T-cell (primary cell): ENCODE measurements at regions not wholly inside any gene's neighbourhood (a gene's known extent, or its start where the extent isn't known, plus 50 kb on each side); places are given as distances from the start of the nearest gene placed in this dataset.

Source experiments
- ATAC-seq, 4 experiments: fragments of 200-7000 bp in 3 of 4; fragments of 150-1000 bp in 1 of 4; cut with Tn5 transposase; replicated peaks in 1 of 4; 1 replicate in 3 of 4; 2 replicates in 1 of 4; pipeline ENCODE4 v1.10.0; 2021; ENCODE audit warnings: moderate library complexity in 3 of 4, mild to moderate bottlenecking in 2 of 4, moderate number of reproducible peaks in 1 of 4
- CTCF ChIA-PET, 2 donors: fragments of 300-600 bp; sonication (Branson Sonifier 250); formaldehyde crosslinking; loops; one replicate each; lab custom pipeline; 2022; ENCODE audit warnings: antibody characterized with exemption in 2 of 2; lab: Charles Lee
- POLR2A ChIA-PET, 2 donors: fragments of 300-600 bp; sonication (Branson Sonifier 250); formaldehyde crosslinking; loops; one replicate each; lab custom pipeline; 2022; ENCODE audit warnings: antibody characterized with exemption in 2 of 2; lab: Charles Lee
- DNase-seq, 35 experiments: peaks; one replicate each; pipeline versions ENCODE4 v3.0.0 to v3.0.0-alpha.2; 2013 to 2023
- H3K27ac ChIP-seq: one replicate; pipeline ENCODE4 v1.5.1; 2013; ENCODE audit warnings: low read length
- H3K27me3 ChIP-seq, 2 experiments: replicated peaks in 1 of 2; 1 replicate in 1 of 2; 2 replicates in 1 of 2; pipeline versions ENCODE4 v1.6.1 to v1.7.0; 2013; ENCODE audit warnings: low read length in 1 of 2, mixed read lengths in 1 of 2; ENCODE audit not compliant: control insufficient read depth in 2 of 2, insufficient read depth in 2 of 2; ENCODE audit errors: extremely low read depth in 1 of 2
- H3K36me3 ChIP-seq, 2 donors: 1 replicate in 1 of 2; 2 replicates in 1 of 2; pipeline versions ENCODE4 v1.6.1 to v1.7.0; 2013; ENCODE audit warnings: low read length in 1 of 2; ENCODE audit not compliant: control insufficient read depth in 2 of 2, insufficient read depth in 1 of 2; ENCODE audit errors: extremely low read depth in 1 of 2
- H3K4me1 ChIP-seq, 2 experiments: 1 replicate in 1 of 2; 2 replicates in 1 of 2; pipeline versions ENCODE4 v1.6.1 to v1.7.0; 2013; ENCODE audit warnings: low read length in 2 of 2, mixed read lengths in 1 of 2; ENCODE audit not compliant: insufficient read depth in 2 of 2, control insufficient read depth in 1 of 2; ENCODE audit errors: extremely low read depth in 1 of 2
- H3K4me3 ChIP-seq, 2 donors: 1 replicate in 1 of 2; 2 replicates in 1 of 2; pipeline versions ENCODE4 v1.5.1 to v1.7.0; 2013; ENCODE audit warnings: mild to moderate bottlenecking in 2 of 2, low read length in 1 of 2, moderate library complexity in 1 of 2; ENCODE audit not compliant: control insufficient read depth in 1 of 2; ENCODE audit errors: extremely low read depth in 1 of 2
- H3K9me3 ChIP-seq: 2 replicates; pipeline ENCODE4 v1.7.0; 2013
- H3K27ac Mint-ChIP-seq, 2 donors: one replicate each; pipeline ENCODE4 v1.8.0; 2020 to 2021; ENCODE audit warnings: mild to moderate bottlenecking in 2 of 2, mixed read lengths in 2 of 2
- H3K27me3 Mint-ChIP-seq, 2 donors: one replicate each; pipeline ENCODE4 v1.8.0; 2021 to 2022; ENCODE audit warnings: mixed read lengths in 2 of 2
- H3K36me3 Mint-ChIP-seq: one replicate; pipeline ENCODE4 v1.8.0; 2021; ENCODE audit warnings: mixed read lengths
- H3K4me1 Mint-ChIP-seq, 3 donors: one replicate each; pipeline ENCODE4 v1.8.0; 2020 to 2022; ENCODE audit warnings: mixed read lengths in 3 of 3, mild to moderate bottlenecking in 1 of 3
- H3K4me3 Mint-ChIP-seq, 3 donors: one replicate each; pipeline ENCODE4 v1.8.0; 2020 to 2022; ENCODE audit warnings: mild to moderate bottlenecking in 3 of 3, mixed read lengths in 3 of 3, moderate library complexity in 3 of 3
- H3K9me3 Mint-ChIP-seq, 3 donors: one replicate each; pipeline ENCODE4 v1.8.0; 2020 to 2022; ENCODE audit warnings: mixed read lengths in 3 of 3
- WGBS: methylation state at CpG from one replicate; pipeline ENCODE4 v1.1.5; 2013; ENCODE audit warnings: missing lambda C conversion rate; ENCODE audit not compliant: insufficient coverage; 5-methylcytosine and 5-hydroxymethylcytosine counted together

GRCh38 chr13:107767119-107767518, 448.2 kb downstream of the LIG4 start:
- DNase-seq (no peak), ATAC-seq (no peak)
- Mint-ChIP-seq H3K27ac (no peak overlapping the region), H3K9me3 (peaks cover 0 to 4% (median 4%) of the 10 kb centered on the region in 3 donors), H3K4me3 (no peak overlapping the region), H3K27me3 (no peaks in the 10 kb centered on the region), H3K36me3 (no peaks in the 10 kb centered on the region), H3K4me1 (no peaks in the 10 kb centered on the region)
- Histone ChIP-seq H3K36me3 (no peaks in the 10 kb centered on the region), H3K9me3 (no peaks in the 10 kb centered on the region), H3K27ac (no peak overlapping the region), H3K4me3 (no peak overlapping the region), H3K4me1 (no peaks in the 10 kb centered on the region), H3K27me3 (no peaks in the 10 kb centered on the region)
- 63% methylated on average over 1 of the region's 3 CpGs for WGBS
- ChIA-PET CTCF (no interaction called here), POLR2A (no interaction called here)

GRCh38 chr13:107765724-107766401, 449.5 kb downstream of the LIG4 start:
- peaks cover 0 to 4% (median 4%) of the 10 kb centered on the region in 3 donors for H3K9me3 Mint-ChIP-seq
- H3K36me3 Mint-ChIP-seq, result no peaks in the 10 kb centered on the region
- H3K9me3 ChIP-seq, result no peaks in the 10 kb centered on the region
- no peaks in the 10 kb centered on the region for H3K27me3 ChIP-seq
- no peaks in the 10 kb centered on the region for H3K4me1 ChIP-seq
- H3K36me3 ChIP-seq, result no peaks in the 10 kb centered on the region
- H3K27me3 Mint-ChIP-seq, result no peaks in the 10 kb centered on the region
- no peak overlapping the region for H3K4me3 Mint-ChIP-seq
- H3K27ac ChIP-seq, result no peak overlapping the region
- no peak for DNase-seq
- H3K4me1 Mint-ChIP-seq, result no peaks in the 10 kb centered on the region
- no CpG with 5 or more reads among the region's 6 CpGs for WGBS
- no peak for ATAC-seq
- H3K27ac Mint-ChIP-seq, result no peak overlapping the region
- ChIA-PET POLR2A (no interaction called here), CTCF (no interaction called here)
- H3K4me3 ChIP-seq, result no peak overlapping the region

GRCh38 chr13:107764046-107764445, 451.3 kb downstream of the LIG4 start:
- Mint-ChIP-seq H3K4me3 (no peak overlapping the region), H3K4me1 (no peaks in the 10 kb centered on the region), H3K27ac (no peak overlapping the region), H3K9me3 (peaks cover 0 to 8% (median 4%) of the 10 kb centered on the region in 3 donors), H3K27me3 (no peaks in the 10 kb centered on the region), H3K36me3 (no peaks in the 10 kb centered on the region)
- Histone ChIP-seq H3K4me1 (no peaks in the 10 kb centered on the region), H3K27ac (no peak overlapping the region), H3K36me3 (no peaks in the 10 kb centered on the region), H3K9me3 (no peaks in the 10 kb centered on the region), H3K27me3 (no peaks in the 10 kb centered on the region), H3K4me3 (no peak overlapping the region)
- DNase-seq (no peak), ATAC-seq (no peak)
- no CpG with 5 or more reads among the region's 1 CpG for WGBS
- CTCF ChIA-PET, result no interaction called here
- POLR2A ChIA-PET, result interaction anchor here in 1 of 2 donors (0.5 kb wide), 1 partner anchor 43 kb away, joined by 5 read pairs; no protein-coding TSS in a partner anchor

GRCh38 chr13:107753748-107754147, 461.6 kb downstream of the LIG4 start:
- Histone ChIP-seq H3K27me3 (no peaks in the 10 kb centered on the region), H3K4me1 (no peaks in the 10 kb centered on the region), H3K9me3 (no peaks in the 10 kb centered on the region), H3K27ac (no peak overlapping the region), H3K36me3 (no peaks in the 10 kb centered on the region), H3K4me3 (no peak overlapping the region)
- Mint-ChIP-seq H3K36me3 (no peaks in the 10 kb centered on the region), H3K4me1 (no peaks in the 10 kb centered on the region), H3K27ac (no peak overlapping the region), H3K27me3 (no peaks in the 10 kb centered on the region), H3K4me3 (no peak overlapping the region), H3K9me3 (peaks cover 0 to 6% (median 0%) of the 10 kb centered on the region in 3 donors)
- no peak for DNase-seq
- POLR2A ChIA-PET, result no interaction called here
- ATAC-seq, result no peak
- WGBS, result 67% methylated on average over 2 of the region's 3 CpGs
- CTCF ChIA-PET, result no interaction called here

DNA sequence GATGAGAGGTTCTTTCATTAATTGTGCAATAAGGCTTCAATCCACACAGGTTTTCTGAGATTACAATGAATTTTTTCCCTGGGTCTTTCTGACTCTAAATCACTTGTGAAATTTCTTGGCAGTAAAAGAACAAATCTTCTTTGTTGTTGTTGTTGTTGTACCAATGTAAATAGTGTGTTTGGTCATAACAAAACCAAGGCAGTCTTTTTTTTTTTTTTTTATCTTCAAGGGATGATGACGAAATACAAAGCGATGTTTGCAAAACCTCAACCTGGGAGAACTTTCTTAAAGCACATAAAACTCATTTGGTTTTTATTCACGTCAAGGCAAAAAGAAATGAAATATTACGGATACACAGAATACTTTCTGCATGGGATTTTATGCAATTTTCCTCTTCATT, 462.0 kb downstream of the LIG4 start:
- WGBS, result no CpG with 5 or more reads among the region's 4 CpGs
- Histone ChIP-seq H3K36me3 (no peaks in the 10 kb centered on the region), H3K27ac (no peak overlapping the region), H3K27me3 (no peaks in the 10 kb centered on the region), H3K4me3 (no peak overlapping the region), H3K4me1 (no peaks in the 10 kb centered on the region), H3K9me3 (no peaks in the 10 kb centered on the region)
- Mint-ChIP-seq H3K36me3 (no peaks in the 10 kb centered on the region), H3K27me3 (no peaks in the 10 kb centered on the region), H3K27ac (no peak overlapping the region), H3K4me1 (no peaks in the 10 kb centered on the region), H3K4me3 (no peak overlapping the region), H3K9me3 (peaks cover 0 to 6% (median 0%) of the 10 kb centered on the region in 3 donors)
- DNase-seq, result no peak
- ChIA-PET CTCF (no interaction called here), POLR2A (no interaction called here)
- no peak for ATAC-seq

- no peaks in the 10 kb centered on the region for H3K4me1 ChIP-seq
- CTCF ChIA-PET, result no interaction called here
- POLR2A ChIA-PET, result no interaction called here
Observed at GRCh38 chr13:107743983-107744382, 471.4 kb downstream of the LIG4 start.

More at GRCh38 chr13:107743983-107744382, 471.4 kb downstream of the LIG4 start:
- Histone ChIP-seq H3K36me3 (no peaks in the 10 kb centered on the region), H3K4me3 (no peak overlapping the region), H3K9me3 (no peaks in the 10 kb centered on the region), H3K27ac (no peak overlapping the region), H3K27me3 (no peaks in the 10 kb centered on the region)
- WGBS, result 77% methylated on average over 2 of the region's 3 CpGs
- peaks cover 0 to 6% (median 0%) of the 10 kb centered on the region in 3 donors for H3K9me3 Mint-ChIP-seq
- no peak for DNase-seq
- no peaks in the 10 kb centered on the region for H3K4me1 Mint-ChIP-seq
- no peaks in the 10 kb centered on the region for H3K27me3 Mint-ChIP-seq
- no peak for ATAC-seq
- no peak overlapping the region for H3K4me3 Mint-ChIP-seq
- no peak overlapping the region for H3K27ac Mint-ChIP-seq
- no peaks in the 10 kb centered on the region for H3K36me3 Mint-ChIP-seq
